ENCODE measurements at regions not wholly inside any gene's neighbourhood (a gene's known extent, or its start where the extent isn't known, plus 50 kb on each side); places are given as distances from the start of the nearest gene placed in this dataset.

DNA sequence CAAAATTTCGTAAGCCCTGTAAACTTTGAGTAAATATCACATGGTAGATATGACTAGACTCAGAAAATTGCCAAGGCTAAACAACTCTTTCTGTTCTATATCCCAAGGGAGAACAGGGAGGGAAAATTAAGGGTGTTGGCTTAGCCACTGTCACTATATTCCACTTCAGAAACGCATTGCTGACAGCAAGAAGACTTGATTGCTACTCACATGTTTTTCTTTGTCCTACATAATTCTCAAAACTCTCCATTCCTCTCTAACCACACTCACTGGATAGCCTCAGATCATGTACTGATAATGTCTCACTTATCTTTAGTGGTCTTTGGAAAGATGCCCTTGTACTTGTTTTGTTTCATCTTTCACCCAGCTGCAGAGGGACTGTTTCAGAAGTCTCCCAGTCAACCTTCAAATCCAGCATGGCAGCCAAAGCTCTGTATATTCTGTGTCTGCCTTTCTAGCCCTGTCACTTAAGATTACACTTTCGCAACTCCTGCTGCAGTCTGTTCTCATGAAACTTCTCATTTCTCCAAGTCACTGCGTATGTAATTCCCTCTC lies 582.4 kb upstream of the FZD8 start:
- no TSS peak for BruUV-seq (replicated peaks)
- Histone ChIP-seq H3K27me3 (ENCODE audit: control insufficient read depth in 2 of 2, insufficient read depth in 2 of 2, low read length in 2 of 2) (peaks cover 7 to 8% of the 10 kb centered on the region in 2 experiments), H3K9me3 (replicated peaks; ENCODE audit: control insufficient read depth, insufficient read depth, low read length) (no peaks in the 10 kb centered on the region), H4K20me1 (replicated peaks; ENCODE audit: control insufficient read depth, extremely low read depth, insufficient read depth, low read length) (no peaks in the 10 kb centered on the region), H3K36me3 (ENCODE audit: control insufficient read depth in 2 of 2, extremely low read depth in 1 of 2, insufficient read depth in 2 of 2, low read length in 2 of 2) (no peaks in the 10 kb centered on the region), H3K79me2 (ENCODE audit: control insufficient read depth, insufficient read depth, low read length) (no peaks in the 10 kb centered on the region), H3K4me2 (ENCODE audit: insufficient read depth, low read length) (no peak overlapping the region), H3K4me1 (ENCODE audit: control insufficient read depth, extremely low read depth, insufficient read depth, low read length) (no peaks in the 10 kb centered on the region), H3K4me3 (replicated peaks in 1 of 3; ENCODE audit: insufficient read depth in 1 of 3, low read depth in 1 of 3, low read length in 3 of 3) (no peak overlapping the region), H3K27ac (ENCODE audit: insufficient read depth, low read depth, low read length) (no peak overlapping the region), H2AFZ (ENCODE audit: low read depth, low read length) (no peak overlapping the region), H3K9ac (replicated peaks; ENCODE audit: extremely low read depth, insufficient read depth, low read length) (no peak overlapping the region), H3K9me1 (replicated peaks; ENCODE audit: control insufficient read depth, extremely low read depth, insufficient read depth, low read length) (no peaks in the 10 kb centered on the region)
- DNase-seq (ENCODE audit: low read depth, low spot score) (no peak), FAIRE-seq (no peak)
- ChIA-PET CTCF (interaction anchor here (0.9 to 1.5 kb wide), 2 partner anchors 15 to 22 kb away, joined by 3 to 4 read pairs; no protein-coding TSS in a partner anchor), POLR2A (no interaction called here)
- intact Hi-C loops (cut with micrococcal nuclease) = no loop called here
- dilution Hi-C loops (cut with MboI; ENCODE audit: extremely low pct_ligation_motif_present, low sequenced_read_pairs) = no loop called here
- TF ChIP-seq, protein P1, sequence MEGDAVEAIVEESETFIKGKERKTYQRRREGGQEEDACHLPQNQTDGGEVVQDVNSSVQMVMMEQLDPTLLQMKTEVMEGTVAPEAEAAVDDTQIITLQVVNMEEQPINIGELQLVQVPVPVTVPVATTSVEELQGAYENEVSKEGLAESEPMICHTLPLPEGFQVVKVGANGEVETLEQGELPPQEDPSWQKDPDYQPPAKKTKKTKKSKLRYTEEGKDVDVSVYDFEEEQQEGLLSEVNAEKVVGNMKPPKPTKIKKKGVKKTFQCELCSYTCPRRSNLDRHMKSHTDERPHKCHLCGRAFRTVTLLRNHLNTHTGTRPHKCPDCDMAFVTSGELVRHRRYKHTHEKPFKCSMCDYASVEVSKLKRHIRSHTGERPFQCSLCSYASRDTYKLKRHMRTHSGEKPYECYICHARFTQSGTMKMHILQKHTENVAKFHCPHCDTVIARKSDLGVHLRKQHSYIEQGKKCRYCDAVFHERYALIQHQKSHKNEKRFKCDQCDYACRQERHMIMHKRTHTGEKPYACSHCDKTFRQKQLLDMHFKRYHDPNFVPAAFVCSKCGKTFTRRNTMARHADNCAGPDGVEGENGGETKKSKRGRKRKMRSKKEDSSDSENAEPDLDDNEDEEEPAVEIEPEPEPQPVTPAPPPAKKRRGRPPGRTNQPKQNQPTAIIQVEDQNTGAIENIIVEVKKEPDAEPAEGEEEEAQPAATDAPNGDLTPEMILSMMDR (IDR thresholded peaks at IDR 0.05; ENCODE audit: extremely low read depth in 1 of 2, insufficient read depth in 1 of 2, low read depth in 1 of 2, low read length in 2 of 2) = no peak
- TF ChIP-seq MYC (IDR thresholded peaks at IDR 0.05; ENCODE audit: low read depth, low read length) = no peak
- no peak for TF ChIP-seq POLR2AphosphoS5 (IDR thresholded peaks at IDR 0.05; ENCODE audit: insufficient read depth, low read depth, low read length)
- TF ChIP-seq GATA2 (IDR thresholded peaks at IDR 0.05; ENCODE audit: insufficient read depth, insufficient read length, low read depth, low read length) = no peak
- no peak for TF ChIP-seq POLR2A (IDR thresholded peaks at IDR 0.05; ENCODE audit: low read depth, low read length)
- no peak for TF ChIP-seq EZH2 (IDR thresholded peaks at IDR 0.05; ENCODE audit: borderline replicate concordance, low read depth, low read length, severe bottlenecking)
- TF ChIP-seq, protein P2, sequence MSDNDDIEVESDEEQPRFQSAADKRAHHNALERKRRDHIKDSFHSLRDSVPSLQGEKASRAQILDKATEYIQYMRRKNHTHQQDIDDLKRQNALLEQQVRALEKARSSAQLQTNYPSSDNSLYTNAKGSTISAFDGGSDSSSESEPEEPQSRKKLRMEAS (IDR thresholded peaks at IDR 0.05; ENCODE audit: insufficient read depth, insufficient read length) = no peak
- no peak for TF ChIP-seq JUN (IDR thresholded peaks at IDR 0.05; ENCODE audit: borderline replicate concordance, insufficient read depth, insufficient read length, low read depth)
- TF ChIP-seq FOS (IDR thresholded peaks at IDR 0.05; ENCODE audit: borderline replicate concordance, insufficient read depth, low read length) = no peak

All from endothelial cell of umbilical vein (primary cell).